Cardiac fibroblast (primary cell): ENCODE measurements at regions not wholly inside any gene's neighbourhood (a gene's known extent, or its start where the extent isn't known, plus 50 kb on each side); places are given as distances from the start of the nearest gene placed in this dataset.

Experiments used
- DNase-seq, 2 donors: peaks; one replicate each; pipeline versions ENCODE4 v3.0.0 to v3.0.0-alpha.2; 2010; ENCODE audit warnings: low read depth in 2 of 2
- H3K4me3 ChIP-seq, 2 donors: replicated peaks in 1 of 2; 1 replicate in 1 of 2; 2 replicates in 1 of 2; pipeline ENCODE4 v1.5.1; 2011; ENCODE audit warnings: low read depth in 2 of 2, low read length in 2 of 2, mild to moderate bottlenecking in 2 of 2, moderate library complexity in 1 of 2
- TF ChIP-seq, protein P1 (sequence below): IDR thresholded peaks from one replicate; pipeline ENCODE4 v1.5.1; 2011; ENCODE audit warnings: low read depth, mild to moderate bottlenecking, low read length, inconsistent platforms

DNA sequence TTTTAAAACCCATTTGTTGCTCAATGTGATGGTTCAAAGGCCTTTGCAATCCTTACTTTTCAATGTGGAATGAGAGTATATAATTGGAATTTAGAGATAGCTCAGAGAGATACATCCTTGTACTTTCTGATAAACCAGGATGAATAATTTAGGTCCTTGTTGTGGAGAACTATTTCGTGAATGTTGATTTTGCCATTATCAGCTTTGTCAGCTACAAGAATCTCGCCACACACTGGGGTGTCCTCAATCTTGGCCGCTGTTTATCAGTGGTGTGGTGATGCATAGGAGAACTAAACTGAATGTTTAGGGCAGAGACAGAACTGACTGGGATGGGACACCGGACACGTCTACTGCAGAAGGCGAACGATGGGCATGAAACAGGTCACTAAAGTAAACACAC lies 111.2 kb upstream of the SLC35B3 start:
- no peak overlapping the region for H3K4me3 ChIP-seq
- TF ChIP-seq, protein P1, sequence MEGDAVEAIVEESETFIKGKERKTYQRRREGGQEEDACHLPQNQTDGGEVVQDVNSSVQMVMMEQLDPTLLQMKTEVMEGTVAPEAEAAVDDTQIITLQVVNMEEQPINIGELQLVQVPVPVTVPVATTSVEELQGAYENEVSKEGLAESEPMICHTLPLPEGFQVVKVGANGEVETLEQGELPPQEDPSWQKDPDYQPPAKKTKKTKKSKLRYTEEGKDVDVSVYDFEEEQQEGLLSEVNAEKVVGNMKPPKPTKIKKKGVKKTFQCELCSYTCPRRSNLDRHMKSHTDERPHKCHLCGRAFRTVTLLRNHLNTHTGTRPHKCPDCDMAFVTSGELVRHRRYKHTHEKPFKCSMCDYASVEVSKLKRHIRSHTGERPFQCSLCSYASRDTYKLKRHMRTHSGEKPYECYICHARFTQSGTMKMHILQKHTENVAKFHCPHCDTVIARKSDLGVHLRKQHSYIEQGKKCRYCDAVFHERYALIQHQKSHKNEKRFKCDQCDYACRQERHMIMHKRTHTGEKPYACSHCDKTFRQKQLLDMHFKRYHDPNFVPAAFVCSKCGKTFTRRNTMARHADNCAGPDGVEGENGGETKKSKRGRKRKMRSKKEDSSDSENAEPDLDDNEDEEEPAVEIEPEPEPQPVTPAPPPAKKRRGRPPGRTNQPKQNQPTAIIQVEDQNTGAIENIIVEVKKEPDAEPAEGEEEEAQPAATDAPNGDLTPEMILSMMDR, result no peak
- no peak for DNase-seq

DNA sequence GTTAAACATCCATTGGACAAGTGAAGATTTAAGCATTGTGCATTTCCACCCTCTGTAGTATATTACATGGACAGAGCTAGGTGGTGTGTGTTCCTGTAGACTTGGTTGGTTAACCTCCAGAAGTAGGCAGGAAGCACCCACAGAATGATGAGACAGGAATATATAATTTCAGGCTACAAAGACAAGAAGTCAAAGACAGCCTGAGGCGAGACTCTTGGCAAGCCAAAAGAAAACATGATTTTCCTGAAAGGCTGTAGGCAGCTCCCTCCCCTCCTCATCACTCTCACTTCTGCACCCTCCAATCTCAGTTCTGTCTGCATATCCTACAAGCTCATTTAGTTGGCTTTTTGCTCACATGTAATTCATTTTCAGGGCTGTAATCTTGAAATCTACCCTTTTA lies 110.0 kb upstream of the SLC35B3 start:
- no peak overlapping the region for H3K4me3 ChIP-seq
- TF ChIP-seq, protein P1, result no peak
- no peak for DNase-seq

DNA sequence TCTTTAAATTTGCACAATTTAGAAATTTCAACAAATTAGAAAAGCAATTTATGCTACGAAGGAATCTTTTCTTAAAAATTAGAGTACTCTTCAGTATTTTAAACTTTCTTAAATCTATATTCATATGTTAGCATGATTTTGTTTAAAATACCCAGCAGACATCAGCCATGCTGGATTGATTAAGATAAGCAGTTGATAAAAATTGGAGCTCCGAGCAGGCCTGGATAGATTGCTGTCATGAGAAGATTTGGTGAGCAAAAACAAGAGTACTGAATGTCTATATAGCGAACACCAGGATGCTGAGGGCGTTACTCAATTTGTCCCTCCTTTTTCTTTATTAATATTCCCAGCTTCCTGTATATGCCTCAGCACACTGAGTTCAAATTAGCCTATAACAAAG lies 108.4 kb upstream of the SLC35B3 start:
- TF ChIP-seq, protein P1, result no peak
- no peak for DNase-seq
- H3K4me3 ChIP-seq, result no peak overlapping the region

GRCh38 chr6:8539453-8539852 lies 104.1 kb upstream of the SLC35B3 start:
- H3K4me3 ChIP-seq, result no peak overlapping the region
- DNase-seq, result peak in 1 of 2 donors; percentile 4
- TF ChIP-seq, protein P1, result no peak

DNA sequence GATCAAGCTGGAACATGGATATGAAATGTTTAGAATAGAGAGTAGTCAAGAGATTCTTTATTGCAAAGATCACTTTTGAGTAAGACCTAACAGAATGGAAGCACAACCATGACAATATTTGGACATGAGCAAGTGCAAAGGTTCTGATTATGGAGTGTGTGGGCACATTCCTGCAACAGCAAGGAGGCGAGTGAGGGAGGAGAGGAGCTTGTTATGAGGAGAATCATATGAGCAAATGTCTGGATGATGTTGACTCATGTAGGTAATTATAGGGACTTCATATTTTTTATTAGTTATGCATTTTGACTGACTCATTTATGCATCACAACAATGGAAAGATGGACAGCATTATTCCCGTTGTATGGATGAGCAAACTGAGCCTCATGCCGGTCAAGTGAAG lies 100.8 kb upstream of the SLC35B3 start:
- TF ChIP-seq, protein P1, result no peak
- DNase-seq, result no peak
- H3K4me3 ChIP-seq, result no peak overlapping the region

- H3K4me3 ChIP-seq, result no peak overlapping the region
- no peak for DNase-seq
- TF ChIP-seq, protein P1, result no peak
Measured at GRCh38 chr6:8535519-8535918, 100.2 kb upstream of the SLC35B3 start.

GRCh38 chr6:8530785-8531435 lies 95.6 kb upstream of the SLC35B3 start:
- TF ChIP-seq, protein P1, result no peak
- H3K4me3 ChIP-seq, result no peak overlapping the region
- peak in 1 of 2 donors; percentile 6 for DNase-seq
